OCI-M2 (cell line): ENCODE measurements at regions not wholly inside any gene's neighbourhood (a gene's known extent, or its start where the extent isn't known, plus 50 kb on each side); places are given as distances from the start of the nearest gene placed in this dataset.

Source experiments
- DNase-seq: peaks from one replicate; lab custom pipeline; 2025; ENCODE audit not compliant: unreplicated experiment; lab: John Stamatoyannopoulos, UW

DNA sequence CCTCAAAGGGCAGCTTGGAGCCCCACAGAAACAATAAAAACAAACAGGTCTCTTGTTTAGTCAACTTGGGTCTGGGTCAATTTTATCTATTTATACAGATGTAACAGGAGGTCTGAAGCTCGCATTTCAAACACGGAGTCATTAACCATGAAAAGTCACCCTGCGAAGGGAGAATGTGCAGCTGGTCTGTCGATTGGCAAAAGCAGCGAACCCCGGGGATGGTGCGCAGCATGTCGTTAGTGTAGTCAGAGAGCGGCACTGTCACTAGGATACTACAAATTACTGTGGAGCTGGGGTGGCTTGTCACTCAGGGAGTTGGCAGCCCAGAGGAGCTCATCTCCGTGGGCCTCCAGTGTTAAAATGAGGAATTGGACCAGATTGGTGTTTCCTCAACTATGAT is 190.4 kb upstream of the ARG1 start:
- DNase-seq, result no peak

DNA sequence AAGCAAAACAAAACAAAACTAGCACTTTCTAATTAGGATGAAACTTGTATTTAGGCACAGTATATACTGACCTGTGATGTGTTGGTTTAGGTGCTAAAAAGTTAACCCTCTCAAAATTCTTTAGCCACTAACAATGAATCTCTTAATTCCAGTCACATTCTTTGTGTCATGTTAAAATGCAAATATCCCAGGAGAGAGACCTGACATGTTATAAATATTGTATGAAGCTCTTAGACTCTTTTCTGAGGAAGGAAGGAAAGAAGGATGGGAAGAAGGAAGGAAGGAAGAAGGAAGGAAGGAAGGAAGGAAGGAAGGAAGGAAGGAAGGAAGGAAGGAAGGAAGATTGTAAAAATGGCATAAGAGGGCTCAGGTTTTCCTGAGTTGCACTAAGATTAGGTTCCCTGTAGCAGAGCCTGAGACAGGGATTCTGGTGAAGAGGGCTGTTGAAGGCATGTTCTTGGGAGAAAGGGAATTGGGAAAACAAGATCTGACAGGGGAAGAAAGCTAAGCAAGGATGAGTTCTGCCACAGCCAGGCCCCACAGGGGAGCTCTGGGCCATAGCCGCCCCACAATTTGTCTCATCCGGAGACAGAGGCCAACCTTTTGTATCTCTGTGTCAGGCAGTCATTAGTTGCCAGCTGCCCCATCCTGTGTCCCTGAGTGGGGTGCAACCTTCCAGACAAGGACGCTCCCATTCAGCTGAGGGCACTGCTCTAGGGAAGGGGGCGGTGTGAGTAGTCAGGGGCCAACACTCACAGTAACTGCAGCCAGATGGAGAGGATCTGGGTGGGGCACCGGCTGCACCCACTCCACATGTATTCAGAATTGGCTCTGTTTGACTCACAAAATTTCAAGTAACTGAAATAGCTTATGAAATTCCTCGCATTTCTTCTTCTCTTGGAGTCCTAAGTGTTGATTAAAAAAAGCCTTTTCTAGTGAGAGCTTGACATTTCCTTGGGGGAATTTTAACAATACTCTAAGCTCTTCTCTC is 189.3 kb upstream of the ARG1 start:
- DNase-seq, result no peak

DNA sequence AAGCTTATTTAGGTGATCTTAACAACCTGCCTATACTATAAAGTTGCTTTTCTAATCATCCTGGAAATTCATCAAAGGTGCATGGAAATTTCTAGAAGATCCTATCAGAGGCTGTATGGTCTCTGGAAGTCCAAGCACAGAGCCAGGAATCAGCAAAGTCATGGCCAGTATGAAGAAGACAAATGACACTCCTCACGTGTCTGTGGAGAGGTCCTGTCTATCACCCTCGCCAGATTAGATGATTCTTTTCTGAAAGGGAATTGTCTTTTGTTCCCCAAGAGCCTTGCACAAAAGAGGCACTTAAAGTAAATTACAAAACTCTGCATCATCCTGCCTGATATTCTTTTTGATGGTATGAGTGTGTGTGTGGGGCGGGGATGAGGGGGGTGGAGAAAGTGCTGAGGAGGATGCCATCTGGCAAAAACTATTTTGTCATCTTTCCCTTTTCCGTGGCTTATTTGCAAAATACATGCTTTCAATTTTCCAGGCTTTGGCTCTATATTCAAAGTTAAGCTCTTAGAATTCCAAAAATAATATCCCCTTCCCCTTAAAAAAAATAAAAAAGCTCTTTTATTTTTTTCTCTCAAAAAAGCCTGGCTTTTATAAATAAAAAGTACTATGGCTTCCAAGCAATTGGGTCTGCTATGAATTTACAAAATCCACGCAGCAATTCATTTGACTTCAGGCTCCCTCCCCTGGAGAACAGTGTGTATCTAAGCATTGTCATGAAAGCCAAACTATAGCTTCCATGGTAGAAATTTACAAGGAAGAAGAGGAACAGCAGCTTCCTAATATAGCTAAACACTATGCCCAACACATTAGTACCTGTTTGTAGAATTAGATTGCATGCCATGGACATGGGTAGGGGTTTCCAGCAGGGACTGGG is 185.2 kb upstream of the ARG1 start:
- DNase-seq, result no peak

DNA sequence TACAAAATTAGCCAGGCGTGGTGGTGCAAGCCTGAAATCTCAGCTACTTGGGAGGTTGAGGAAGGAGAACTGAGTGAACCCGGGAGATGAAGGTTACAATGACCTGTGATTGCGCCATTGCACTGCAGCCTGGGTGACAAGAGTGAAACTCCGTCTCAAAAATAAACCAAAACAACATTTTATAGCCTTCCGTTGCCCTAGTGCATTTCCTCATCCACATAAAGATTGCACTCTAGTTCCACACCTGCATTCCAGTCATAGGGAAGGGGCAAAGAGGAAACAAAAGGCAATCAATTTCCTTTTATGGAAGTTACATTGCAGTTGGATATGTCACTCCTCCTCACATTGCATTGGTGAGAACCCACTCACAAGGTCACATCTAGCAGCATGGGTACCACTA is 182.7 kb upstream of the ARG1 start:
- no peak for DNase-seq

DNA sequence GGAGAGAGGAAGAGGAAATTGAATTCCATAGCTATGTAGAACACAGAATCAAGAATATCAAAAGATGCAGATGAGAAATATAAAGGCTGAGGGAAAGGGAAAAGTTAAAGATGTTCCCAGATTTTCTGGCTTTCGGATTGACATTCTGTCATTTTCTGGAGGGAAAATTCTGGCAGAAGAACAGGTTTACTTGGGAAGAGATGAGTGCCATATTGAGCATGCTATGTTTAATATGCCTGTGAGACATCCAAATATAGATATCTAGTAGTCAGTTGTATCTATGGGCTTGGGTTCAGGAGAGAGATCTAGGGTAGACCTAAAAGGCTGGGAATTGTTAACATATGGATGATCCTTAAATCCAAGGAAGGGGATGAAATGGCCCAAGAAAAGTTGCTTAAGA is 181.9 kb upstream of the ARG1 start:
- no peak for DNase-seq

DNA sequence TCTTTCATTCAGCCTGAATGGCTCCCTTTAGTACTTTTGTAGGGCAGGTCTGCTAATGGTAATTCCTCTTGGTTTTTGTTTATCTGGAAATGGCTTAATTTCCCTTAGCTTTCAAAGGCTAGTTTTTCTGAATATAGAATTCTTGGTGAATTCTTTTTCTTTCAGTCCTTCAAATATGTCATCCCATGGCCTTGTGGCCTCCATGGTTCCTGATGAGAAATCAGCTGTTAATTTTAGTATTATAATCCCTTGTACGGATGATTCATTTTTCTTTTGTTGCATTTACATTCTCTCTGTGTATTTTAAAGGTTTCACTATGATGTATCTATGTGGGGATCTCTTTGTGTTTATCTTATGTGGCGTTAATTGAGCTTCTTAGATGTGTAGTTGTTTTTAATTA is 179.6 kb upstream of the ARG1 start:
- DNase-seq, result no peak

DNA sequence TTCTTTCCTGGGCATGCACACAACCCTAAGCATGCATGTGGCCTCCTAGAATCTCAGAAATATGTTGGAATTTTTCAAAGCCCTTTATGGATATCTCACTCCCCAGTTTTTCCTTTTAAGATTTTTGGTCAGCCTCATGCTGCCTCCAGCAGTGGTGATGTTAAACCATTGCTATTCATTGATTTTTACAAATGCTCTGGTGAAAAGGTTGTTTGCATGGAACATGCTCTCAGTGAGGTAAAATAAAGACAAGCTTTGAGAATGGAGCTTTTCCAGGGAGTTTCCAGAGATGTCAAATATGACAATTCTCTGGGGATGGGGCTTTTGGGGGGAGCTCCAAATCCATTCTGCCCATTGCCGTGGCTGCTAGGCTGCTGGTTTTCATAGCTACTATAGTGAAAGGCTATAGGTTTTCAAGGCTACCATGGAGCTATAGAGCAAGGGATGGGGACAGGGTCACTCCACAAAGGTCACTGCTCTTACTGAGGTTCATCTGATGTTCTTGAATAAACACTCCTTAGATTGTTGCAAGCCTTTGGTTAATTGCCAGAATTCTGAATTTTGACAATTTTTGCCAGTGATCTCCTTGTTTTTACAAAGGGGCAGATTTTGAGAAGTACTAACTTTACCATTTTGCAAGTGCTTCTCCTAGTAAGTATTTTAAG is 178.1 kb upstream of the ARG1 start:
- DNase-seq, result no peak

DNA sequence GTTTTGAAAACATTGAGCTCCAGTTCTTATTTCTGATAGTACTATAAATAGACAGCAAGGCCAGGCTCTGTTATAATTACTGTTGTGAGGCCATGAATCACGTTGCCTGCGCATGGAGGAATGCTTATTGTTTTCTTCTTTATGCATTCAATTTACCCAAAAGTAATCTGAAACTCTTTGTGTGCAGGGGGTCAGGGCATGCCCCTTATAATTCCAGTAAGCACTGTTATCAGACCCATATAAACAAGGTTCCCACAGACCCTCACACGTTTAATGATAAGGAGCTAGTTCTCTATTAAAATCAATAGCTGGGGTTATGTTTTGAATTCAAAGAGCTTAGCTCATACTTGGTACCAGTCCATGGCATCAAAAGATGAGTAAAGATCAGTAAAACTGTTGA is 174.8 kb upstream of the ARG1 start:
- no peak for DNase-seq

DNA sequence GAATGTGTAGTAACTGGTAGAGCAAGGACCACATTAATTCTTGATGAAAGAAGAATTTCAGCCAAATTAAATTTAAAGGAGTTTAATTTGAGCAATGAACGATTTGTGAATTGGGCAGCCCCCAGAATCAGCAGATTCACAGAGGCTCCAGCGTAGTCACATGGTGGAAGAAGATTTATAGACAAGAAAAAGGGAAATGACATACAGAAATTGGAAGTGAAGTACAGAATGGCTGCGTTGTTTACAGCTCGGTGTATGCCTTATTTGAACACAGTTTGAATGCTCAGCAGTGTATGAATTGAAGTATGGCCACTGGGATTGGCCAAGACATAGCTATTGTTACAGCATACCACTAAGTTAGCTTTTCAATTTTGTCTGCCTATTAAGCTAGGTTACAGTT is 173.6 kb upstream of the ARG1 start:
- DNase-seq, result no peak

DNA sequence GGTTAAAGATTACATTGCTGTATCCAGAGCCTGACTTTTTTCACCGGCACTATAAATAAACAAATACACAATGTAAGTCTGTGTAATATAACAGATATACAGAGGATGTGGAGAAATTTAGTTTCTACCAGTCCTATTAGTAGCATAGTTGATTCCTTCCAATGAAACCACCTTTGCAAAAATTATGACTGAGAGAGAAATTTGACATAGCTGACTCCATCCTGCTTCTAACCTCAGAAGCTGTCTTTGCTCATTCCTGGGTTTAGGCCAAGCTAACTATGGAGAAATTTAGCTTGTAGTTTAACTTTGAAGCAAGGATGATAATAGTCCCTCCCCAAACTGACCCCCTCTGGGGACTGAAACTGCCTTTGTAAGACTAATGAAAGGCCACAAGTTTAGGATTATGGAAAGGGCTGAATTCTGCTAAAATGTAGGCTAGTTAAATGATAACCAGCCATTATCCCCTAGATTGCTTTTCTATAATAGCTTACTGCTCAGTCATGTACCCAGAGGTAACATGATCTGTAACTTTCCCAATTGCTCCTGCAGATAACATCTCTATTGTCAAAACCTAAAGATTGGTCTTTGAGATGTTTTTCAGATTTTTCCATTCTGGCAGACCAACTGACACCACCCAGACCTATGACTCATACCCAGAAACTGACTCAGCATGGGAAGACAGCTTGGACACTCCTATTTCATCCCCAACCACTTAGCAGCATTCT is 172.8 kb upstream of the ARG1 start:
- DNase-seq, result no peak

DNA sequence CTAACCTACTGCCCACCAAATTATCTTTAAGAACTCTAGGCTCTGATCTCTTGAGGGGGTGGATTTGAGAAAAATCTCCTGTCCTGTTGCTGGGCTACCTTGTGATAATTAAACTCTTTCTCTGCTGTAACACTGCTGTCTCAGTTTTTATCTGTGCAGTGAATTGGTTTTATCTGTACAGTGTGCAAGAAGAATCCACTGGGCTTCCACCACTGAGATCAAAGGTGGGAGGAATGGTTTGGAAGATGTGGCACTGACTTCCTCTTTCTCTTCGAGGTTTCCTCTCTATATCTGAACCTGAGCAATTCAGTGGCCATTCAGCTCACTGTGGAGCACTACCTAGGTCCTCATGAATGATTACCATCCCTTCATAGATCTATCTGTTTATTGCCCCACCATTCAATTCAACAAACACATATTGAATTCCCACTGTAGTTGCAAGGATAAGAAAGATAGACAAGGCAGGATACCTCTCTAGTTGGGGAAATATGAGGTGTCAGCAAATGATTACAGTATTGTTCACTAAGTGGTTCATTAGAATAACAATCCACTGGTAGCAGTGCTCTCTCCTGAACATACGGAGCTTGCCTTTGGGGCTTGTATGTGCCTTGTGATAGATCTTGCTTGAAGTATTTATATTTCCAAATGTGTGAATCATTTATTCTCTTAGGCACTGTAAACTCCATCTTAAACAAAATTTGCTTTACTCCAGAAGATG is 172.1 kb upstream of the ARG1 start:
- no peak for DNase-seq

DNA sequence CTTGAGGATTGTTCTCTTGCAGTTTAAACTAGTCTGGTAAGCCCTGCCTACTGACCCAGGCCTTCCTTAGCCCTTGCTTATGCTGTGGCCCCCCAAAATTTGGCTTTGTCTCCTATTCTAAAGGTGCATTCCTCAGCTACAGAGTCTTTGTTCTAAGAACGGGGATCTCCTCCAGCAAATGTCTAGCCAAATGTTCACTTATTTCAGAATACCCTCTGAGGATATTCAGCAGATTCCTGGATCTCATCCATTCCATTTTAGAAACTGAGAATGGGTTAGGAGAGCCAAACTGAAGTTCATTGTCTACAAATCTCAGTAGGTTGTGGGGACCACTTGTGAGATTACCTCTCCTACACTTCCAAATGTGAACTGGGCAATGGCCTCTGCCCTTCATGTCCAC is 164.2 kb upstream of the ARG1 start:
- no peak for DNase-seq

DNA sequence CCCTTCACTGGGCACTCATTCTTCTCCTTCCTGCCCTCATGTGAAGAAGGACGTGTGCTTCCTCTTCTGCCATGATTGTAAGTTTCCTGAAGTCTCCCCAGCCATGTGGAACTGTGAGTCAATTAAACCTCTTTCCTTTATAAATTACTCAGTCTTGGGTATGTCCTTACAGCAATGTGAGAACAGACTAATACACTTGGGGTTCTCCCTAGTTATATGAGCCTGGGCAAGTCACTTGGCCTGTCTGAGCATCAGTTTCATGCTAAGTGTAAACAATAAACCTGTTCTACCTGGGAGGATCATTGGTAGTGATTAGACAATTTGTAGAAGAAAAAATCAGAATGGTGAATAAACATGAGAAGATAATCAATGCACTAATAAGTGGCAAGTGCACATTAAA is 162.2 kb upstream of the ARG1 start:
- no peak for DNase-seq

DNA sequence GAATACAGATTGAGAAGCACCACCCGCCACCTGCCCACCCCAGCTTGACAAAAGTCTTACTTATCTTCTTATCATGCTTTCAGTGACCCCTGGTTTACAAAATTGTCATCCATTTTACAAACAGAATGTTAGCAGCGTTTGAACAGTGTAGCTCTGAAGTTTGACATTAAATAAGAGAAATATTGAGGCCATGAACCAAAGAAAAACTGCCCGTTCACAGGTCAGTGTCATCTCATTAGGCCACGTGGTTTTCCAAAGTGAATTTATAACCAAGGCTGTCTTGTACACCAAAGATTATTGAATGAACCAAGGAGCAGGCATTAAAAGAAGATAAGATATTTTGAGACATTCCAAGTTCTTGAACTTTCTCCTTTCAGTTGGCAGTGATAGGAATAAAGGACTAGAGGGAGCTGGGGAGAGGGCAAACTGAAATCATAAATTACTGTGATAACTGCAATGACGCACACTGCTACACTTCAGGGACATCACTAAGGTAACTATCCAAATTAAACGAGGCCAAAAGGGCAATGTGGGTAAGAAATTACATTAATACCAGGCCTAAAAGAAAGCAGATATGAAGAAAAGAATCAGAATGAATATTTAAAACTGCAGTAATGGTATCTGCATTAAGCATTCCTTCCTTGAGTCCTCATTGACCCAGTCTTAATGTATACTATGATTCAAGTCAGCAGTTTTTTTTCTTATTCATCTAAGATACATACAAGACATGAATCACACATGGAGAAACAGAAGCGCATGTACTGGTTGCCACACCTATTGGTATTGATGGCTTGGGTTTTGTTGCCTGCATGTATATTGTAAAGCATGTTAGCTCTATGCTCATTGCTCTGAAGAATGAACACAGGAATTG is 159.8 kb upstream of the ARG1 start:
- no peak for DNase-seq

DNA sequence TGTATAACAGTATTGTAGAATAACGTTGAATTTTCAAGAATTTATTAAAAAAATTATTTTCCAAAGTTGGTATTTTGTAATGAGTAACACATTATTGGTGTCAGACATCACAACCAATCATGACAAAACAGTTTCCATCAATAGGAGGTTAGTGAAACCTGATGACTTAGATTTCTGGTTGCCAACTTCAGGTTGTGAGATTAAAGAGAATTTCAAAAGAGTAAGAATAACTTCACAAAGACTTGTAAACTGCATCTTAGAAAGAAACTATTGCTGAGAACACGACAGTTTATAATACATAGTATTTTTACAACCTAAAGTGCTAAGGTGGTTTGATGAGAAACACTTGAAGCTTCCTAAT is 159.2 kb upstream of the ARG1 start:
- no peak for DNase-seq

DNA sequence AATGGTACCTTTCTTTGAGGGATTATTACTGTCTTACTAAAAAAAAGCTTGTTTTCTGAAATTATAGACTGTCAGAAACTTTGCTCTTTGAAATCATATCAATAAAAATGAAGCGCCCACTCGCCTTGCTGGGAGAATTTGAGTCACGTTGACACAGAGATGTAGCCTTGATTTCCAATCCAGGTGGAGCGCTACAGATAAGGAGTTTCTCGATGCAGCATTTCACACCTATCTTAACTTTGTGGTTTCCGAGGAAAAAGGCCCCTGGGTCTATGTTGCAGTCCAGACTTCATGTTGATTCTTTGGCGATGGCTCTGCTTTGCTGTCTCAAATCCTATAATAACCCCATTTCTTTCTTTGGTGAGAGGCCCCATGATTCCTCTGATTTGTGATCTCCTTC is 158.1 kb upstream of the ARG1 start:
- no peak for DNase-seq

DNA sequence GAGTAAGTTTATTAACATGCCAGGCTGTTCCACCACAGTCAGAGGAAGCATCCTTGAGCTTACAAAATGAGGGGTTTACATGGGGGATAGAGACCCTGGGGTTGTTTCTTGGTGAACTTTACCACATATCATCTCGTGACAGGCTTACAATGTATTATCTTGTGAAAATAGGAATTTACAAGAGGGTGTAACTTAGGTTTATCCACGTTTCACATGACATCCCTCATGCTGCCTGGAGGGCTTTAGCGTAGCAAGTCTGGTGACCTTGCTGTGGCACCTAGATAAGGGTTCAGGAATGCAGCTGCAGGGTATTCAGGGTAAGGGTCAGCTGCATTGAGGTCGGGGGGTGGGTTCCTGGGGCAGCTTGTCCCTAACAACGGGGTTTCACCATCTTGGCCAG is 154.6 kb upstream of the ARG1 start:
- DNase-seq, result no peak

DNA sequence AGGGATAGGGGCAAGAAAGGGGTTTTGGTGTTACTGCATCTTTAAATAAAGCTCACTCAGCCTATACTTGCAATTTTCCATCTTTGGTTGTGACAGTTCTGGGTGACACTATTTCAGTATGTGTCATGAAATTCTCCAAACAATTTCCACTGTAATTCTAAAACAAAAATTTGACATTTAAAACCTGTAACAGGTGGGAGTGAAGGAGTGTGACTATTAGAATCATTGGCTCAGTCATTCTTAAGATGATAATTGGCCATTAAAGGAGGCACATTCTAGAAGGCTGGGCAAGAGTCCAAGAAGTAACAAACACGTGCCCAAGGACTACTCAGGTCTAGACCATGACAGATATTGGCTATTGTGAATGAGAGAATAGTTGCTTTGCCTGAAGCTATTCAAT is 153.3 kb upstream of the ARG1 start:
- DNase-seq, result no peak

DNA sequence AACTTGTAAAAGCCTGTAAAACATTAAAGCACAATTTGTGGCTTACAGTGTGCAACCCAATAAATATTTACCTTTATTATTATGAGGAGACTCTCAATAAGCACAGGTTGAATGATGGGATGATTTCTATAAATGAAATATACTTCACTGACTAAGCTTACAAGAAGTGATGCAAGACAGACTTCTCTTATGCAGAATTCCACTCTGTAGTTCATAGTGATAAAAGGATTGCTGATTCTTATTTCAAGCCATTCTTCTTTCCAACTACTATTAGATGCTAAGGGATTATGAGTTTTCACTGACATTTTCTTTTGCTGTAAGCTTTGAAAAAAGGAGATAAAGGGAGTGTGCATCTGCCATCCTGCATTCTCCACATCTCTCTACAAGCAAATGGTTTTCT is 149.0 kb upstream of the ARG1 start:
- DNase-seq, result no peak
